Prostate gland (tissue), 2 donors: ENCODE measurements at regions not wholly inside any gene's neighbourhood (a gene's known extent, or its start where the extent isn't known, plus 50 kb on each side); places are given as distances from the start of the nearest gene placed in this dataset.

Experiments used
- DNase-seq: peaks from one replicate; pipeline ENCODE4 v3.0.0-alpha.2; 2019; ENCODE audit warnings: low spot score
- H3K27ac ChIP-seq, 2 donors: fragments of 200-600 bp; sonication (generic); 2 replicates each; pipeline ENCODE4 v1.5.1; 2017 to 2019
- H3K27me3 ChIP-seq: fragments of 200-600 bp; sonication (generic); replicated peaks from 2 replicates; pipeline ENCODE4 v1.5.1; 2019; ENCODE audit not compliant: insufficient read depth
- H3K36me3 ChIP-seq, 2 donors: fragments of 200-600 bp; sonication (generic); 1 replicate in 1 of 2; 2 replicates in 1 of 2; pipeline versions ENCODE4 v1.5.1 to v1.8.1; 2017 to 2019
- H3K4me1 ChIP-seq: fragments of 200-600 bp; sonication (generic); replicated peaks from 2 replicates; pipeline ENCODE4 v1.5.1; 2019
- H3K4me3 ChIP-seq, 2 donors: fragments of 200-600 bp; sonication (generic); 2 replicates each; pipeline ENCODE4 v1.5.1; 2017 to 2019
- H3K9me3 ChIP-seq: fragments of 200-600 bp; sonication (generic); 2 replicates; pipeline ENCODE4 v1.5.1; 2017
- POLR2A ChIP-seq: fragments of 450-650 bp; IDR thresholded peaks from one replicate; pipeline ENCODE4 v1.6.1; 2016; ENCODE audit warnings: antibody characterized with exemption, mild to moderate bottlenecking
- POLR2AphosphoS5 ChIP-seq: sonication (generic); formaldehyde crosslinking; IDR thresholded peaks from one replicate; pipeline ENCODE4 v1.6.1; 2017; ENCODE audit warnings: antibody characterized with exemption
- WGBS: methylation state at CpG from one replicate; pipeline ENCODE4 v1.1.5; 2018; 5-methylcytosine and 5-hydroxymethylcytosine counted together
- intact Hi-C: fragments of 100-400 bp; cut with DNase I; formaldehyde crosslinking; loops from one replicate; pipeline ENCODE4 v1.14.2; 2022
- TF ChIP-seq, protein P1 (sequence below), 4 experiments: fragments of 200-600 bp in 2 of 4; fragments of 450-650 bp in 2 of 4; sonication (generic) in 2 of 4; IDR thresholded peaks; 1 replicate in 3 of 4; 2 replicates in 1 of 4; pipeline ENCODE4 v1.5.1; 2016 to 2019; ENCODE audit warnings: antibody characterized with exemption in 4 of 4, mild to moderate bottlenecking in 2 of 4, moderate library complexity in 2 of 4

DNA sequence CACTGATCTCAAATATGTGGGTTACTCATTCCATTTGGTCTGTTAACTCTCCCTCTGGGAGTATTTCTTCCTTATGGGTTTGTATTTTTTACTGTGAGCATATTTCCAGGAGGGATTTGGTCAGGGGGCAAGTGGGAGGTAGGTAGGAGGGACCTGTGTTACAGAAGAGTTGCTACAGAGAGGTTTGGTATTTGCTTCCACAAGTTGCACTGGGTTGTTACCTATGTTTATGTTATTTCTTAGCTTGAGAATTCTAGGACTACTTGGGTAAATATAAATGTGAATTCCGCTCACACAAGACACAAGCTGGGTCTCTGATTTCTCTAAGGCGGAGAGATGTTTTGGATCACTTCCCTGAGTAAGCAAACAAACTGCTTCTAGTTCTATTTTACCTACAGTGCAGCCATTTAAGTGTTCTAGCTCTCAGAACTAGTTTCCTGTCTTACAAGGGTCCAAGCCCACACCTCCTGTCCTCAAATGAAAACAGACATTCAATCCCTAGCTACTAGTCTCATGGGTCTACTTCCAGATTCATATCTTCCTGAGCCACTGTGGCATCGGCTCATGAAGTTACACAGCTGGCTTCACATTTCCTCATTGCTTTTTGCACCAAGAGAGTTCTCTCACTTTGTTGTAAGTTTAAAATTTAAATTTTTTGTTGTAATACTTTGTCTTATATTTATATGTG is 75.4 kb upstream of the PPP1R3C start:
- intact Hi-C loops, result no loop called here
- Histone ChIP-seq H3K27me3 (no peaks in the 10 kb centered on the region), H3K9me3 (no peaks in the 10 kb centered on the region), H3K4me3 (no peak overlapping the region), H3K4me1 (no peaks in the 10 kb centered on the region), H3K36me3 (no peaks in the 10 kb centered on the region), H3K27ac (no peak overlapping the region)
- no peak for DNase-seq
- TF ChIP-seq, protein P1, sequence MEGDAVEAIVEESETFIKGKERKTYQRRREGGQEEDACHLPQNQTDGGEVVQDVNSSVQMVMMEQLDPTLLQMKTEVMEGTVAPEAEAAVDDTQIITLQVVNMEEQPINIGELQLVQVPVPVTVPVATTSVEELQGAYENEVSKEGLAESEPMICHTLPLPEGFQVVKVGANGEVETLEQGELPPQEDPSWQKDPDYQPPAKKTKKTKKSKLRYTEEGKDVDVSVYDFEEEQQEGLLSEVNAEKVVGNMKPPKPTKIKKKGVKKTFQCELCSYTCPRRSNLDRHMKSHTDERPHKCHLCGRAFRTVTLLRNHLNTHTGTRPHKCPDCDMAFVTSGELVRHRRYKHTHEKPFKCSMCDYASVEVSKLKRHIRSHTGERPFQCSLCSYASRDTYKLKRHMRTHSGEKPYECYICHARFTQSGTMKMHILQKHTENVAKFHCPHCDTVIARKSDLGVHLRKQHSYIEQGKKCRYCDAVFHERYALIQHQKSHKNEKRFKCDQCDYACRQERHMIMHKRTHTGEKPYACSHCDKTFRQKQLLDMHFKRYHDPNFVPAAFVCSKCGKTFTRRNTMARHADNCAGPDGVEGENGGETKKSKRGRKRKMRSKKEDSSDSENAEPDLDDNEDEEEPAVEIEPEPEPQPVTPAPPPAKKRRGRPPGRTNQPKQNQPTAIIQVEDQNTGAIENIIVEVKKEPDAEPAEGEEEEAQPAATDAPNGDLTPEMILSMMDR (IDR thresholded peaks at IDR 0.05), result no peak
- TF ChIP-seq POLR2AphosphoS5 (no peak), POLR2A (no peak)
- WGBS, result 56% methylated on average over 3 of the region's 3 CpGs

DNA sequence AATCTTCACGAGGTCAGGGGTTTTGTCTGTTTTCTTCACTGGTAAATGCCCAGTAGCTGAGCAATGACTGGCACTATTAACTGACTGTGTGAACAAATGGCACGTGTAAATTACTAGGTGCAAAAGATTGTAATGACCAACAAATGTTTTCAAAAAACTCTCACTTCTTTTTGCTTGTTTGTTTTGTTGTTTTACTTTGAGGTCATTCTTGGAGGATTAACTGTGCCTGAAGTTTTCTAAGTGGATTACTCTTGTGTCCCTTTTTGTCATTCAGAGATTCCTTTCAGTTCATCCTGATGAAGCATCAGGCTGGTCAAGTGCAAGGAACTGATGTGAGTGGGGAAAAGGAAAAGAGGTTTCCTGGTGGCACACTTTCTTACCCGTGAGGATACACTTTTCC is 74.4 kb upstream of the PPP1R3C start:
- H3K27me3 ChIP-seq, result no peaks in the 10 kb centered on the region
- intact Hi-C loops, result no loop called here
- WGBS, result 84% methylated on average over 3 of the region's 3 CpGs

DNA sequence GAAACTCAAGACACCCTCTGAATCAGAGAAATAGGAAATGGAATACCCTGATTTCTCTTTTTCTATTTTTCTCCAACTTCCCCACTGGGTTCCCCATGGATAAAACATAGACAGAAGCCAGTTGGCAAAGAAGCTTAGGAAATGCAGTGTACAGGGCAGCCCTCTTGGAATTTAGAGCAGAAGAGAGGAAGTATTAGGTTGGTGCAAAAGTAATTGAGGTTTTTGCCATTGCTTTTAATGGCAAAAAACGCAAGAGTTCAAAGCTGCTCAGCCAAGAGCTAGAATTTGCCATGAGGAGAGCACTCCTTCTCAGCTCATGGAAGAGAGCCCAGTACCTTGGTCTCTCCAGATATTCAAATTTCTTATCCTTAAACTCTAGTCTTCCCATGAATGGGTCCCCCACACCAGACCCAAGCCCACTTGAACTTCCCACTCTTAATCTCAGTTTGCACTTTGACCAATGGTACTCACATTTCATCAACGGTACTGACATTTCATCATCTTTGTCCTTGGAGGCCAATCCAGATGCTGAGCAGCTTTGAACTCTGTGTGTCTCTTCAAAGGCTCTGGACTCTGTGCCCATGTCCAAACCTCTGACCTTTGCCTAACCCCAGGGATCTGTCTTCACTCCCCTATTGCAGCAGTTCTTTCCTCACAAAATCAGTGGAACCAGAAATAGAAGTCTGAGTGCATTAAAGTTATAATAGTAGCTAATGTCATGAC is 73.2 kb upstream of the PPP1R3C start:
- intact Hi-C loops, result no loop called here
- WGBS, result 93% methylated on average over 2 of the region's 2 CpGs
- DNase-seq, result no peak
- no peak for TF ChIP-seq POLR2A
- TF ChIP-seq, protein P1 (IDR thresholded peaks at IDR 0.05), result no peak
- no peak for TF ChIP-seq POLR2AphosphoS5
- no peak overlapping the region for H3K27ac ChIP-seq
- H3K27me3 ChIP-seq, result no peaks in the 10 kb centered on the region
- H3K36me3 ChIP-seq, result no peaks in the 10 kb centered on the region
- H3K9me3 ChIP-seq, result no peaks in the 10 kb centered on the region
- H3K4me1 ChIP-seq, result no peaks in the 10 kb centered on the region
- no peak overlapping the region for H3K4me3 ChIP-seq

More for the DNA sequence above, 74.4 kb upstream of the PPP1R3C start:
- TF ChIP-seq POLR2A (no peak), POLR2AphosphoS5 (no peak)
- TF ChIP-seq, protein P1 (IDR thresholded peaks at IDR 0.05), result no peak
- Histone ChIP-seq H3K36me3 (no peaks in the 10 kb centered on the region), H3K4me3 (no peak overlapping the region), H3K9me3 (no peaks in the 10 kb centered on the region), H3K4me1 (no peaks in the 10 kb centered on the region), H3K27ac (no peak overlapping the region)
- DNase-seq, result no peak

DNA sequence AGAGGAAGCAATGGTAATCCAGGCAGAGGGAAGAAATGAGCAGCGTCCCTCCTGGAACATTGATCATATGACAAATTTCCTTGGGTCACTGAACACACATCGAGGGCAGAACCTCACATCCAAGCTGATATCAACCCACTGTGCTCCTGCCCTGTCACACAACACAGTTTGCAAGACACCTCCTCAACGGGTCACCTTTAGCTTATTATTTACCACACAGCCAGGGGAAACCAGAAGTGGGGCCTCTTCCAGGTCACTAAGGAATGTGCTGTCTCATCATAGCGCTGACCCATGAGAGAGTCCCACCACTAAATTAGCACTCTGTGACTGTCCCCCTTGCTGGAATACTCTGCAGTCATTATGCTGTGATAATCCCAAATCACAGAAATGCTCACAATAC is 69.7 kb upstream of the PPP1R3C start:
- intact Hi-C loops, result no loop called here
- 88% methylated on average over 4 of the region's 4 CpGs for WGBS

More for the DNA sequence above, 69.7 kb upstream of the PPP1R3C start:
- Histone ChIP-seq H3K27me3 (no peaks in the 10 kb centered on the region), H3K4me3 (no peak overlapping the region), H3K4me1 (no peaks in the 10 kb centered on the region), H3K36me3 (no peaks in the 10 kb centered on the region), H3K9me3 (no peaks in the 10 kb centered on the region), H3K27ac (no peak overlapping the region)
- no peak for DNase-seq
- TF ChIP-seq, protein P1 (IDR thresholded peaks at IDR 0.05), result no peak
- no peak for TF ChIP-seq POLR2A
- no peak for TF ChIP-seq POLR2AphosphoS5
